K562 (cell line): ENCODE measurements at regions not wholly inside any gene's neighbourhood (a gene's known extent, or its start where the extent isn't known, plus 50 kb on each side); places are given as distances from the start of the nearest gene placed in this dataset.
"Not testable (repeated sequence)": the region's sequence is repeated elsewhere in the genome, so short reads cannot be mapped to it uniquely, and the experiment has no call there.

Experiments used
- ATAC-seq: fragments of 200-7000 bp; cut with Tn5 transposase; 3 replicates; pipeline ENCODE4 v1.9.1; 2020; ENCODE audit warnings: moderate library complexity
- BruUV-seq: library from RNA; stranded (reverse); fragments of 400-500 nt; replicated peaks from 2 replicates; lab custom pipeline; 2021; lab: Mats Ljungman, UMichigan
- CTCF ChIA-PET: fragments of 300-600 bp; formaldehyde crosslinking; extraction: SDS; loops from one replicate; lab custom pipeline; 2021; ENCODE audit warnings: low intra/inter-chr PET ratio; lab: Yijun Ruan, JAX
- POLR2A ChIA-PET: fragments of 300-600, 350-650 bp; sonication (Branson Sonifier 250); formaldehyde crosslinking; extraction: SDS; loops from one replicate; lab custom pipeline; 2021; ENCODE audit warnings: antibody characterized with exemption, inconsistent platforms; lab: Yijun Ruan, JAX
- DNase-seq, 4 experiments: peaks; one replicate each; pipeline versions ENCODE4 v3.0.0 to v3.0.0-alpha.2; 2011 to 2018; ENCODE audit warnings: low spot score in 3 of 4, mixed read lengths in 3 of 4; ENCODE audit errors: extremely low read depth in 1 of 4
- FAIRE-seq: peaks from 2 replicates; lab custom pipeline; 2011; peaks lifted over from hg19 to GRCh38; lab: Jason Lieb, UNC
- H2AFZ ChIP-seq: 2 replicates; pipeline ENCODE4 v1.6.0; 2011; ENCODE audit warnings: low read depth, low read length, control low read depth, inconsistent platforms
- H3K27ac ChIP-seq: fragments of 200-600 bp; 3 replicates; pipeline ENCODE4 v1.8.0; 2011; ENCODE audit warnings: low read depth, mild to moderate bottlenecking, control low read depth, inconsistent platforms, low read length, moderate library complexity, mixed read lengths; ENCODE audit errors: extremely low read depth
- H3K27me3 ChIP-seq, 2 experiments: fragments of 300-600 bp in 1 of 2; 2 replicates in 1 of 2; 3 replicates in 1 of 2; pipeline versions ENCODE4 v1.6.0 to v1.8.0; 2011; ENCODE audit warnings: inconsistent platforms in 2 of 2, low read length in 2 of 2, mild to moderate bottlenecking in 1 of 2, mixed read lengths in 1 of 2, moderate library complexity in 1 of 2; ENCODE audit not compliant: control insufficient read depth in 2 of 2, insufficient read depth in 2 of 2
- H3K36me3 ChIP-seq: fragments of 300-600 bp; 3 replicates; pipeline ENCODE4 v1.8.0; 2011; ENCODE audit warnings: mild to moderate bottlenecking, low read length, inconsistent platforms; ENCODE audit not compliant: control insufficient read depth, insufficient read depth
- H3K4me1 ChIP-seq, 2 experiments: fragments of 200-600 bp in 1 of 2; replicated peaks in 1 of 2; 2 replicates in 1 of 2; 3 replicates in 1 of 2; pipeline versions ENCODE4 v1.5.1 to v1.8.0; 2011; ENCODE audit warnings: inconsistent platforms in 2 of 2, low read length in 2 of 2, mild to moderate bottlenecking in 1 of 2, mixed read lengths in 1 of 2, moderate library complexity in 1 of 2; ENCODE audit not compliant: control insufficient read depth in 2 of 2, insufficient read depth in 2 of 2
- H3K4me2 ChIP-seq: 2 replicates; pipeline ENCODE4 v1.6.1; 2011; ENCODE audit warnings: low read length, control low read depth, inconsistent platforms, mixed read lengths; ENCODE audit not compliant: insufficient read depth
- H3K4me3 ChIP-seq: fragments of 200-600 bp; sonication (generic), shearing (Covaris generic); 2 replicates; pipeline ENCODE4 v1.5.1; 2016; ENCODE audit warnings: control low read depth, inconsistent platforms
- H3K79me2 ChIP-seq: fragments of 200-600 bp; 3 replicates; pipeline ENCODE4 v1.8.0; 2011; ENCODE audit warnings: low read length, inconsistent platforms; ENCODE audit not compliant: control insufficient read depth, insufficient read depth
- H3K9ac ChIP-seq, 2 experiments: 2 replicates each; pipeline versions ENCODE4 v1.6.0 to v1.6.1; 2011; ENCODE audit warnings: low read depth in 2 of 2, low read length in 2 of 2, control low read depth in 1 of 2, inconsistent platforms in 1 of 2, mild to moderate bottlenecking in 1 of 2, mixed read lengths in 1 of 2; ENCODE audit not compliant: insufficient read depth in 1 of 2
- H3K9me1 ChIP-seq: one replicate; pipeline ENCODE4 v1.6.0; 2011; ENCODE audit warnings: inconsistent platforms, mild to moderate bottlenecking, low read length, moderate library complexity; ENCODE audit not compliant: control insufficient read depth, insufficient read depth
- H3K9me3 ChIP-seq: replicated peaks from 2 replicates; pipeline ENCODE4 v1.5.1; 2011; ENCODE audit warnings: low read depth, low read length, inconsistent platforms; ENCODE audit not compliant: control insufficient read depth, insufficient read depth
- H4K20me1 ChIP-seq: replicated peaks from 2 replicates; pipeline ENCODE4 v1.6.1; 2011; ENCODE audit warnings: low read length, inconsistent platforms, mixed read lengths; ENCODE audit not compliant: control insufficient read depth, insufficient read depth
- CXXC5 ChIP-seq: fragments of 250-450 bp; sonication (Bioruptor Pico); IDR thresholded peaks from 2 replicates; pipeline ENCODE4 v1.8.0; 2022; ENCODE audit warnings: inconsistent platforms, mild to moderate bottlenecking, moderate library complexity
- TCF7 ChIP-seq: sonication (generic); IDR thresholded peaks from 2 replicates; pipeline ENCODE4 v1.6.1; 2016; ENCODE audit warnings: antibody characterized with exemption, borderline replicate concordance
- WGBS: fragments of 100-300 bp; shearing (Covaris generic); methylation state at CpG from one replicate; pipeline ENCODE4 v1.1.6; 2016; ENCODE audit warnings: low coverage, mixed read lengths; ENCODE audit not compliant: insufficient coverage; ENCODE audit errors: missing lambda C conversion rate; 5-methylcytosine and 5-hydroxymethylcytosine counted together
- in situ Hi-C: fragments of 300-500 bp; cut with MboI; formaldehyde crosslinking; loops from 4 replicates; pipeline ENCODE4 v1.15.0; 2018; ENCODE audit warnings: inconsistent platforms, mixed read lengths
- intact Hi-C: fragments of 100-400 bp; cut with micrococcal nuclease; formaldehyde crosslinking; loops from 2 replicates; pipeline ENCODE4 v1.14.2; 2022
- TF ChIP-seq, protein P1 (sequence below): fragments of 450-650 bp; IDR thresholded peaks from 2 replicates; pipeline ENCODE4 v1.6.1; 2016; ENCODE audit warnings: mild to moderate bottlenecking

DNA sequence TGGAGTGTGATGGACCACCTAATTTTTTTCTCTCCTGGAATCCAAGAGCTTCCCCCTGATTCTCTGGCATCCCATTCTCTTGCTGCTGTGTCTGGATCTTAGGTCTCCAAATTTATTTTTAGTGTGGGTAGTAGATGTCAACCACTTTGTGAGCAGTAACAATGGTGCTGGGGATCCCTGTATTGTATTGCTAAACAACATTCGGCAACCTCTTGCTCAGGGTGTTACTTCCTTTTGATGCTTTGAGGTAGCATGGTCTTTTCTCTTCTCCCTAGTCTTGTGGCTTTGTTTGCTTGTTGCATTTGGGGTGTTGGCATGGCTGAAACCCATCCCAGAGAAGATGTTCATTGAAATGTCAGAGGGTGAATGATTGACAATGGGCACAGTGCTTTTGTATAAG, 737.4 kb downstream of the BCL11A start:
- TF ChIP-seq, protein P1, sequence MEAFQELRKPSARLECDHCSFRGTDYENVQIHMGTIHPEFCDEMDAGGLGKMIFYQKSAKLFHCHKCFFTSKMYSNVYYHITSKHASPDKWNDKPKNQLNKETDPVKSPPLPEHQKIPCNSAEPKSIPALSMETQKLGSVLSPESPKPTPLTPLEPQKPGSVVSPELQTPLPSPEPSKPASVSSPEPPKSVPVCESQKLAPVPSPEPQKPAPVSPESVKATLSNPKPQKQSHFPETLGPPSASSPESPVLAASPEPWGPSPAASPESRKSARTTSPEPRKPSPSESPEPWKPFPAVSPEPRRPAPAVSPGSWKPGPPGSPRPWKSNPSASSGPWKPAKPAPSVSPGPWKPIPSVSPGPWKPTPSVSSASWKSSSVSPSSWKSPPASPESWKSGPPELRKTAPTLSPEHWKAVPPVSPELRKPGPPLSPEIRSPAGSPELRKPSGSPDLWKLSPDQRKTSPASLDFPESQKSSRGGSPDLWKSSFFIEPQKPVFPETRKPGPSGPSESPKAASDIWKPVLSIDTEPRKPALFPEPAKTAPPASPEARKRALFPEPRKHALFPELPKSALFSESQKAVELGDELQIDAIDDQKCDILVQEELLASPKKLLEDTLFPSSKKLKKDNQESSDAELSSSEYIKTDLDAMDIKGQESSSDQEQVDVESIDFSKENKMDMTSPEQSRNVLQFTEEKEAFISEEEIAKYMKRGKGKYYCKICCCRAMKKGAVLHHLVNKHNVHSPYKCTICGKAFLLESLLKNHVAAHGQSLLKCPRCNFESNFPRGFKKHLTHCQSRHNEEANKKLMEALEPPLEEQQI: no peak
- TF ChIP-seq CXXC5 (CRISPR knock-in tag): no peak
- TF ChIP-seq TCF7: no peak
- TF ChIP-seq, all 486 proteins: peak for 0
- ChIA-PET CTCF (no interaction called here), POLR2A (no interaction called here)
- H3K79me2 ChIP-seq: no peaks in the 10 kb centered on the region
- no peak overlapping the region for H2AFZ ChIP-seq
- H3K4me1 ChIP-seq: no peaks in the 10 kb centered on the region
- no peak overlapping the region for H3K9ac ChIP-seq
- intact Hi-C loops (no loop called here), in situ Hi-C loops (no loop called here)
- DNase-seq (no peak), ATAC-seq (no peak), FAIRE-seq (no peak)
- BruUV-seq: no TSS peak
- H3K27ac ChIP-seq: no peak overlapping the region
- WGBS: 0% methylated on average over 1 of the region's 1 CpG
- no peak overlapping the region for H3K4me2 ChIP-seq
- no peaks in the 10 kb centered on the region for H4K20me1 ChIP-seq
- no peaks in the 10 kb centered on the region for H3K27me3 ChIP-seq
- no peaks in the 10 kb centered on the region for H3K36me3 ChIP-seq
- H3K9me3 ChIP-seq: no peaks in the 10 kb centered on the region; the same call in 1 of the 2 replicates
- H3K9me1 ChIP-seq: no peaks in the 10 kb centered on the region
- H3K4me3 ChIP-seq: no peak overlapping the region

- H3K27me3 ChIP-seq, CTCF ChIA-PET, BruUV-seq, intact Hi-C loops, H3K9me1 ChIP-seq, POLR2A ChIA-PET, H3K79me2 ChIP-seq, H3K4me2 ChIP-seq, FAIRE-seq, ATAC-seq, H3K27ac ChIP-seq, H4K20me1 ChIP-seq, DNase-seq, H3K9me3 ChIP-seq, in situ Hi-C loops, H3K4me1 ChIP-seq, H2AFZ ChIP-seq, H3K4me3 ChIP-seq, H3K9ac ChIP-seq, H3K36me3 ChIP-seq: not testable (repeated sequence)
- WGBS: 0% methylated on average over 2 of the region's 2 CpGs
Observed at GRCh38 chr2:59810283-59810682, 743.2 kb downstream of the BCL11A start.
